NOMO-1 (cell line): ENCODE measurements at regions not wholly inside any gene's neighbourhood (a gene's known extent, or its start where the extent isn't known, plus 50 kb on each side); places are given as distances from the start of the nearest gene placed in this dataset.
"Not testable (repeated sequence)": the region's sequence is repeated elsewhere in the genome, so short reads cannot be mapped to it uniquely, and the experiment has no call there.

Source experiments
- DNase-seq, 2 experiments: peaks; one replicate each; lab custom pipeline; 2025; ENCODE audit not compliant: unreplicated experiment in 2 of 2; lab: John Stamatoyannopoulos, UW

DNA sequence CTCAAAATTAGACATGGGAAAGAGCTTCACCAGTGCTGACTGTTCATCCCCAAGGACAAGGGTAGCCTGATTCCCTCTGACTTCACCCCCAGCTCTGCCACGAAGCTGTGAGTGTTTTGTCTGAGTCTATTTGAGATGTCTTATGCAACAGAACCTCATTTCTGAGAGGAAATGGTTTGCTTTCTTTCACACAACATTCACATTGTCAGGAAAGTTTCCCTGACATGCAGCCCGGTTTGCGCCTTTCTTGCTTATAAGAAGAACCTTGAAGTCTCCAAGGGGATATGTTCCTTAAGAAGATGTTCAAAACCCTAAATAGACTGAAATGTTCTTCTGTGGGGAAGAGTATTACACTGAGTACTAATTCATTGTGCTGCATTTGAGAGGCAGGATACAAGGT, 300.5 kb upstream of the CCL2 start:
- no peak for DNase-seq

DNA sequence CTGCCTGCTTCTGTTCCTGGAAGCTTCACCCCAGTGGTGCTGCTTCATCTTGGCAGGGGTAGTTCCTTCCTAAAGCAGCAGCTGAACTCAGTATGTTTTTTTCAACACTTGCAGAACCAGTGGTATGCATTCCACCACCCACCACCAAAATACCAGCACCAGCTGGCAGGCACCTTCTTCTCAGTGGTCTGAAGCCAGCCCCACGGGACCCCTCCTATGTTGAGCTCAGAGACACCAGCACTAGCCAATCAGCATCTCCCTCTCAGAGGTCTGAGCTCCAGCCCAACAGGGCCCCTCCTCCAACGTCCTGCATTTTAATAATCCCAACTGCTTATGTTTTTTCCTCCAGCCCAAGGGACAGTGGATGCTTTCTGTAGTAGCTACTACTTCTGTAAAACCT, 299.6 kb upstream of the CCL2 start:
- DNase-seq, result no peak

DNA sequence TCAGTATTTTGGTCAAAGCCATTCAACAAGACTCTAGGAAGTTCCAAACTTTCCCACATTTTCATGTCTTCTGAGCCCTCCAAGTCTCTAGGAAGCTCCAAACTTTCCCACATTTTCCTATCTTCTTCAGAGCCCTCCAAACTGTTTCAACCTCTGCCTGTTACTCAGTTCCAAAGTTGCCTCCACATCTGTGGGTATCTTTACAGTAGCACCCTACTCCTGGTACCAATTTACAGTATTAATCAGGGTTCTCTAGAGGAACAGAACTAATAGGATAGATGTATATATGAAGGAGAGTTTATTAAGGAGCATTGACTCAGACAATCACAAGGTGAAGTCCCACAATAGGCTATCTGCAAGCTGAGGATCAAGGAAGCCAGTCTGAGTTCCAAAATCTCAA, 296.0 kb upstream of the CCL2 start:
- not testable (repeated sequence) for DNase-seq

DNA sequence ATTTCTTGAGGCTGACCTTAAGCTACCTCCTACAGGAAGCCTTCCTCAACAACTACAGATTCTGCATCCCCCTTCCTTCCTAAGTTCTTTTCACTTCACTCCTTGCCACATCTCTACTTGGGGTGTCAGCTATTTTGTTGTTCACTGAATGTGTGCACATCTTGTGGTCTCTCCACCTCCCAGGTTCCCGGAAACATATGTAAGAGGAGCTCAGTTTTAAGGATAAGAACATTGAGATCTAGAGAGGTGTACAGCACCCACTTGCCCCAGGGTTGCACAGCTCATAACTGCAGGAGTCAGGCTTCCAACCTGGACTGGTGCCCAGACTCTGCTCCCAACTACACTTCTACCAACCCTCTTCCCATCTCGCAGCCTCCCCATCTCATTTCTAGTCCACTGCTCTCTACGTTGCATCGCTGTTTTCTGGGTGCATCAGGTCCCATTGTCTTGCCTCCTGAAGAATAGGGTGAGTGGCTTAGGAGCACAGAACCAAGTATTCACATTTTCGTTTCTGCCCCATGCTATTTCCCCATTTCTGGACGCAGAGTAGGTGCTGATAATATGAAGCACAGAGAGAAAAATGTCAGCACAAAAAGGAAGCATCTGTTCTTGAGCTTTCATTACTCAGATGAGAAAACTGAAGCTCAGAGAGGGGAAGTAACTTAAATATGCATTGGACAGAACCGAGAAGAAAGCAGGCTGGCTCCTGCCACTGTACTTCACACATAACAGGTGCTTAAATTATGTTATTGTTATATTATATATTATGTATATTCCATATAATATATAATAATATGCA, 292.0 kb upstream of the CCL2 start:
- DNase-seq, result peak; percentile 38 to 56

DNA sequence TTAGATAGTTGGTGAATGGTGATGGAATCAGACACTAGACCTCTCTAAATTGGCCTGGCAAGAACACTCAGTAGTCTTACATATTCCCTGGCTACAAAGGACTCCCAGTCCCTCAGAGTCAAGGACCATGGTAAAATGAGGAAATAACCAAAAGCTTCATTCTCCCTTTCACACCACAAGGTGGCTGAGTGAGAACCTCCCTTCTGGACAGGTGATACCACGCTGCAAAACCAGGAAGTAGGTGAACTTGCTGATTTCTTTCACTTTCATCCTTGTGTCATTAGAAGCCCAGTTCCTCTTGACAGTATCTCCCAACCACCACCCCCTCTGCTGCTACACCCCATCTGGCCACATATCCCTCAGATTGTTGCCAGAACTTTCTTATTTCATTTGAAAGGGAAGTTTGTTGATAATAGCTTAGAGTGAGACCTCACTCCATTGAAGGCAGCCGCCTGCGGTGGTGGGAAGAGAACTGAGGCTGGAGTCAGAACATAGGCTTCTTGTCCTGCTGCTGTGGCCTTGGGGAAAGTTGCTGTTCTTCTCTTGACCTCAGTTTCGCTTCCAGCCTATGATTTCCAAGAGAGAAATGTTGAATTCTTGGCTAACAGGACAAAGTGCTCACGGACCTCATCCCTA, 290.6 kb upstream of the CCL2 start:
- DNase-seq, result peak; percentile 75 to 91

DNA sequence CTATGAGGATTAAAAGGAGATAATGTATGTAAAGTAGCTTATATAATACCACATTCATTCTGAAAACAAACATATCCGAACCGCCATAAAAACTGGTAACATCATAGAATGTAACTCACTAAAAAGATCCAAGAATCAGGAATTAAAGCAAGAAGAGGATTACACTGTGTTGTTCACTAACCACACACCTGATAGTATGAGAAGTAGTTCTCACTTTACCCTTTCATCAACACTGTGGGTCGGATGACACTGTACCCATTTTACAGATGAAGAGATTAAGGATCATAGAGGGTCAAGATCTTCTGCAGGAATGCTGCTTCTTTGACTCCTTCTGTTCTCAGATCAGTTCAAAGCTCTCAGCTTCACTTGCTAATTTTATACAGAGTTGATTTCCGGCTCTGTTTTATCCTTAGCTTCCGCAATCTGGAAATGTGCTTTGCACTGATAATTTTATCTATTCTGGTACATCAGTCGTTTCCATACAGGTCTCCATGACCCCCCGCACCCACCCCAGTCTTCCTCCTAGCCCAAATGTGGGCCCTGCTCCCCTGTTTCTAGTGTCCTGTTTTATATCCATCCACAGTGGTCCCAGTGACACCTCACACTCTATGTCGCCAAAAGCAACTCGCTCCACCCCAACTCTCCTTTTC, 288.6 kb upstream of the CCL2 start:
- DNase-seq, result no peak

DNA sequence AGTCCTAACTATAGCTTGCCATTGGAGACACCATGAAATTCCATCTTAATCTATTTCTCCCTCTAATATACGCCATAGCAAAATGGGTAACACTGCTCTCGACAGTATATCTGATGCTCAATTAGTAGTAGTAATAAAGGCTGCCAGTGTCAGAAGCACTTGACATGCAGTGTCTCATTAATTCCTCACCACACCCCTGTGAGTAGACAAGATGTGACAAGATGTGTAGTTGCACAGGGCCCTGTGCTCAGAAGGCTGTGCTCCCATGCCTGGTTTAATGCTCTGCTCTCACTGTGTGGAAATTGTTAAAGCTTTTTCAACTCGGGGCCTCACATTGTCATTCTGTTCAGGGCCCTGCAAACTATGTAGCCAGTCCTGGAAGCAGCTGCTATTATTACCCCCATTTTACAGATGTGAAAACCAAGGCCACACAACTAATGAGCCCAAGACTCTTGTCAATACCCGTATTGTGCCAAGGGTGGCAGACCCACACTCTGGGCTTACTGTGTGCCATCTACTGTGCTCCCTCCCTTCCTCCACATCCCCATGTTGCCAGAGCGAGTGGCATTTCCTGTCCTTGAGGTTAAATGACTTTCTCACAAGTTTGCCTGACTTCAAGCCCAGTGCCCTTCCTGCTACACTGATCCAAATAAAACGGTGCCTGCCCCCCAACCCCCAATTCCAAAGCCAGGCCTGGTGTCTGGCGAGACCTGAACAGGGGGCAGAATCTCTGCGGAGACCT, 287.3 kb upstream of the CCL2 start:
- DNase-seq, result no peak

DNA sequence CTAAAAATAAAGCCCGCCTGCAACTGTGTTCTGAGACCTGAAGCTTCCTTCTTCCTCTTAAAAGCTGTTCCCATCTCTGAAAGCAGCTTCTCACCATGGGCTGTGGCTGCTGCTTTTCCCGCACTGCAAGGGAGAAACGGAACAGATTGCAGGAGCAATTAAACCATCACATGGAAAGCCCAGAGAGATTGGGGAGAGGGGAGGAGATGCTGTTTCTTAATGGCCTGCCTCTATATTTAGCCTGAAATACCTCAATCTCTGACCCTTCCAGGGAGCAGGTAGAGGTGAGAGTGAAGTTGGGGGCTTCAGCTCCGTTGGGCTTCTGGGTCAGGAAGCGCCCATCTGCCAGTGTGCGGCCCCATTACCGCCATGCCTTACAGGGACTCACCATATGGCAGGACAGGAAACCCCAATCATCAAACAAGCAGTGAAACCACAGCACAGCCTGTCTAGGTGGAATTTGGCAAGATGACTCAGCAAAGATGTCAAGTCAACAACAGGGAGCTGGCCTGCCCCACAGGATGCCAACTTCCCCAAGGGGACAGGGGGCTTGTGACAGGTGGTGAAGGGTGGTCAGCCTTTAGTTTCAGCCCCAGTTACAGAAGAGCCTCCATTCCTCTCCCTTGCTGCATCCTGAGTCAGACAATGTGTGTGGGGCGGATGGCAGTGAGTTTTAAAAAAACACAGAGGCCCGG, 286.6 kb upstream of the CCL2 start:
- peak in 1 of 2 experiments; percentile 25 for DNase-seq

DNA sequence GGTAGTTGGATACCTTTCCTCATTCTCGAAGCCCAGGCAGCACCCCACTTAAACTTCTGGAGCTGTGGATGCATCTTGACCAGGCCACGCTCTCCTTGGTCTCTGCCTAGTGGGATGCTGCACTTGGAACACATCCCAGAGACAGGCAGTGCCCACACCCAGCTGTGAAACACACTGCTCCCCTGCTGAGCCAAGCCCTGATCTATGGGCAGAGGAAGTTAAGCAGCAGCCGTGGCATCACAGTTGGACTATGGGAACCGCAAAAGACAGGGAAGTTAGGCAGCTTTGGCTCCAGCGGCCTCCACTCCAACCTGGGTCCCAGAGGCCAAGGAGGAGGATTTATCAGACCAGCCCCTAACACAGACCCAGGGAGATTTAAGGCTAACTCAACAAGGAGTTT, 284.8 kb upstream of the CCL2 start:
- no peak for DNase-seq

DNA sequence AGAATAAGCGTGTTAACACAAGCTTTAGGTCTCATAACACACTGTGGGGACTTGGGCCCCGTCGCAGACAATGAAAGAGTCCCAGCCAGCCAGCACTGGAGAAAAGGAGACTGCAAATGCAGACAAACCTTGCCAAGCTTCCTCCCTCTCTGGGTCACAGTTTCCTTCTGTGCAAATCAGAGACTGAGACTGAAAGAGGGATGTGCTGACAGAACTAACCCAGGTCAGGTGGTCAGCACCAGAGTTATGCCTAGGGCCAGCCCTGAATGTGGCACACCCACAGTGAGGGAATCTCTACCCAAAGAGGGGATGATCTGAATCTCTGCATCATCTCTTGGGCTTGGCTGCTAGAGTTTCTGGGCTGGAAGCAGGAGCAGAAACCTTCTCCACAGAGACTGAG, 282.3 kb upstream of the CCL2 start:
- DNase-seq, result no peak

DNA sequence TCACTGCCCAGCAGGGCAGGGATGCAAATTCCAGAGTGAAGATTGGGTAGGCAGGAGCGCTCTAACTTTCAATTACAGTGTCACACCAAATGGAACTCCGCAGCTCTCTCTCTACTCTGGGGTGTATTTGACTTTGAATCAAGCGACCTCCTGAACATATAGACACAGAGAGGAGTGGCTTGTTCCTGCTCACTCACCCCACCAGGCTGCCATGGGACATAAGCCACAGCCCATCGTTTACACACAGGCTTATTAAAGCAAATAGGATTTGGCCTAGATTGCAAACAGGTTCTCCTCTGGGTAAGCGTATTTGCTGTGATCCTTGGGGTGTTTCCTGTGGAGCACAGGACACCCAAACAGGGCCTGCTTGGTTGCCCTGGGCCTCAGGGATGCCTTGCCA, 281.6 kb upstream of the CCL2 start:
- no peak for DNase-seq

DNA sequence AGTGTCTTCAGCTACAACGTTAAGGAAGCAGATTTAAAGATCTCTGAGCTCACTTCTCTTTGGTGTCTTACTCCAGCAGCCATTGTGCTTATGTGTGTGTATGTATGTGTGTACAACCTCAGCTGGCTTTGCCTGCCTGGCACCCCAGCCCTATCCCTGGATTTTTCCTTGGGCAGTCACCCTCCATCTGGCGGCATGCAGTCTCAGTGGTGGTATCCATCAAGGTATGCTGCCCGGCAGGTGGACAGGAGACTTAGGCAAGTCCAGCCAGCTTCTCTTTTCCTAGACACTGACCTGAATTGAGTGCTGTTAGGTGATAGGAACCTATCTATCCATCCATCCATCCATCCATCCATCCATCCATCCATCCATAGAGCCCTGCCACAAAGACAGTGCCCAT, 280.8 kb upstream of the CCL2 start:
- DNase-seq, result no peak

DNA sequence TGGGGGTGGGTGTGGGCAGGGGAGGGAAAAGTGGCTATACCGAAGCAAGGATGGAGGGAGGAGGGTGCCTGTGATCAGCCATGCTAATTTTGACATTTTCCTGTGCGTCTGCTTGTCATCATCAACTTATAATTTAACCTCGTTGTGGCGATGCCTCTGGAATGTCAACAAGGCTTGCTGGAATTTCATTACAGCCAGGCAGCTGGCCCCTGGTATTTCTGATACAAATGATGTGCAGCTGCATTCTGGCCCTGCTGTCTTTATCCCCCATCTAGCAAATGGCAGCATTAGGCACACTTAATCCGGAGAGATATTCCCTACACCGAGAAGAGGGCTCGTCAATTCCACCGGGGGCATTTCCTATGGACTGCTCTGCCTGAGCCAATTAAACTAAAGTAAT, 278.3 kb upstream of the CCL2 start:
- DNase-seq, result no peak

DNA sequence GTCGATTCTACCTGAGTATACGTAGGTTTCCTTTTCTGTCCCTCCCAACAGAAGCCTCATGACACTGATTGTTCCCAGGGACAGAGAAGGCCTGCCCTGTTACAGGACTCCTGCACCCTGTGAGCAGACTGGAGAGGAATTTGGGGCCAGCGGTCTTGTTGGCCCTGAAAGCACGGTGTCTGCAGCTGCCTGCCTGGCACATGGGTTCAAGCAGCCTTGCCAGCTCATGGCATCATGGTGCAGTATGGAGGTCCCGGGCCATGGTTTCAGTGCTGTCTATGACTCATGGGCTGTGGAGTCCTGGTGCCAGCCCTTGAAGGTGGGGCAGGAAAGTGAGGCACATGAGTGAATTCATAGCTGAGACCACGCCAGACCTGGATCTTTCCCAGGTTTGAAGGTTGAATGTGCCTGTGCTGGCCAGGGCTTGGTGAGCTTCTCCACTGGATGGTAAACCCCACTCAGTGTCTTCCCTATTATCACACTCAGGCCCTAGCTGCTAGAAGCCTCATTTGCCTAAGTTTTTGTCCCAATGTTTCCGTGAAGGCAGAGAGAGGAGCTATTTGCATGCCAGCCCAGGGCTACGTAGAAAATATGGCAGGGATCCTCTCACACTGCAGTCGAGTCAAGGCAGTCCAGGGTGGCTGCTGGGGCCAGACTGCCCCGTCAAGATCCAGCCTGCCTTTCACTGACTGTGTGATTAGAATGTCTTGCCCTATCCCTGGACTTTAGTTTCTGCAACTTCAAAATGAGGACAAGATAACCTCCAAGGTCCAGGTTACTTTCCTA, 277.2 kb upstream of the CCL2 start:
- DNase-seq, result no peak

DNA sequence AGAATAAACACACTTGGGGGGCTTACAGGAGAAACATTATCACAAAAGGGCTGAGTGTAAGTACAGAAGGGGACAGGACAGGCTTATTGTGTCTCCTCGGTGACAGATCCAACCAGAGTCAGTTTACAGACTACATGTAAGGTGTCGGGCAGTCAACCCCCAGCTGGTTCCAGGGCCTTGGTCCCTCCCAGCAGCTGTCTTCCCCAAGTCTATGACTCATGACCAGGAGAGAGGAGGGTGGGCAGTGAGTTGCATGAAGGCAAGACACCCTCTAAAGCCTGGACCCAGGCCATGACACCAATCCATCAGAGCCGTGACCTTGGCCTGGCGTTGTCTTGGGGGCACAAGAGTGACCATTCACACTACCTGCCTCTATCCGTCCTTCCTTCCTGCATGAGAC, 276.2 kb upstream of the CCL2 start:
- DNase-seq, result no peak

DNA sequence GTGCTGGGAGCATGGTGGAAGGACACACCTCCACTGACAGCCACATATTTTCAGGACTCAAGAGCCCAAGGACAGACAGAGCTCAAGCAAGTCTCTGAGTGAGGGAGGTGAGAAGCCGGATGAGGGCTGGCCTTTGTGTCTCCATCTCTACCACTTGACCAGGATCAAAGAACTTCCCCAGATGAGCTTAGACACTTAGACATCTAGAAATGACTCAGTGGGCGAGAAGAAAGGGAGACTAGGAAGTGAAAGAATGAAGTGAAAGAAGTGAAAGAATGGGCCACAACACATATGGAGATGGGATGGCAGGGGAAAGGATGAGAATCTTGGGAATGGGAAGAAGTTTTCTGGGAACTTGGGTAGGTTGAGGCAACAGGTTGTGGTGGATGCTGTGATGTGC, 274.9 kb upstream of the CCL2 start:
- DNase-seq, result no peak

DNA sequence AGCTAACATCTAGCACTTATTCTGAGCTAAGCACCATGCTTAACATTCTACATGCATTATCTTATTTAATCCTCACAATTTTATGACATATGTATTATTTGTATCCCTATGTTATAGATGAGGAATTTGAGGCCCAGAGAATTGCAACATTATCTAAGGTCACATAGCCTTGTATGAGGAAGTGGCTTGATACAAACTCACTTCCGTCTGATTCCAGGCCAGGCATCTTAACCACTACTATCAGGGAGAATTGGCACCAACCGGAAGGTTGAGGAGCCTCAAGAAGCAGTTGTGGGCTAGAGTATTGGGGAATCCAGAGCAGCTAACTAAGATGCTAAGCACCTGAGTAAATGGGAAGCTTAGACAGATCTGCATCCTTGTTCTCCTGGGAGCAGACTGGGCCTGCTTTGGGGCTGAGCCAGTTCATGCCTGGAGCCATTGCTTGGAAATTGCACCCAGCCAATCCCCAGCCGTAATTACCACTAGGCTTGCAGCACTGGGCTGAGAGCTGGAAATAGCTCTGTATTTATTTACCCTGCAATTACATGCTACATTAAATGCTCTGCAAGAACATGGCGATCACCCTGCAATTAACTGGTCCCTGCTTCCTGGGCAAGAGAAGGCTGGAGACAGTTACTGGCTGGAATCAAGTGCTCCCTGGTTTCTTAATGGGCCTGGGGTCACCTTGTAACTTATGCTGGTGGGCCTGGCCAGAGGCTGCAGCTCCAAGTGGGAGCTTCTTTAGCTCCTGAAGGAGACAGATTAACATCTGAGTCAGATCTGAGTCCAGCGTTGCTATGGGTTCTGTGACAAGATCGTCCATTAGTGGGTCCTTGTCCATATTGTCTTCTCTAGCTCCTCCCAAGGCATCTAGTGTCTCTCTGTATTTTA, 273.1 kb upstream of the CCL2 start:
- peak; percentile 16 to 37 for DNase-seq

DNA sequence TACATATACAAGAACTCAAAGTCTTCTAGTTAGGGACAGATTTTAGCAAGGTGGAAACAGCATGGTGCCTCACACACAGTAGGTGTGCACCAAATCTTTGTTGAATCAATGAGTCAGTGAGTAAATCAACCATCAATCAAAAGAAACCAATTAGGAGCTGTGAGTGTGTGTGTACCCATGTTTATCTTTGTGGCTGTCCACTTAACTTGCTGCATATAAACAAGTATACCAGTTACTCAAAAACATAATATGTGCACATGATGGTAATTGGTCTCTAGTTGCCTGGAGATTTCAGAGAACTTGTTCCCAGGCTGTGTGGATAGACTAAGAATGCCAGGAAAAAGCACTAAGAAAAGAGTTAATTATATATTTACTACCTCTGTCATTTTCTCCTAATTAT, 272.2 kb upstream of the CCL2 start:
- no peak for DNase-seq
